ENCODE measurements at regions not wholly inside any gene's neighbourhood (a gene's known extent, or its start where the extent isn't known, plus 50 kb on each side); places are given as distances from the start of the nearest gene placed in this dataset.

DNA sequence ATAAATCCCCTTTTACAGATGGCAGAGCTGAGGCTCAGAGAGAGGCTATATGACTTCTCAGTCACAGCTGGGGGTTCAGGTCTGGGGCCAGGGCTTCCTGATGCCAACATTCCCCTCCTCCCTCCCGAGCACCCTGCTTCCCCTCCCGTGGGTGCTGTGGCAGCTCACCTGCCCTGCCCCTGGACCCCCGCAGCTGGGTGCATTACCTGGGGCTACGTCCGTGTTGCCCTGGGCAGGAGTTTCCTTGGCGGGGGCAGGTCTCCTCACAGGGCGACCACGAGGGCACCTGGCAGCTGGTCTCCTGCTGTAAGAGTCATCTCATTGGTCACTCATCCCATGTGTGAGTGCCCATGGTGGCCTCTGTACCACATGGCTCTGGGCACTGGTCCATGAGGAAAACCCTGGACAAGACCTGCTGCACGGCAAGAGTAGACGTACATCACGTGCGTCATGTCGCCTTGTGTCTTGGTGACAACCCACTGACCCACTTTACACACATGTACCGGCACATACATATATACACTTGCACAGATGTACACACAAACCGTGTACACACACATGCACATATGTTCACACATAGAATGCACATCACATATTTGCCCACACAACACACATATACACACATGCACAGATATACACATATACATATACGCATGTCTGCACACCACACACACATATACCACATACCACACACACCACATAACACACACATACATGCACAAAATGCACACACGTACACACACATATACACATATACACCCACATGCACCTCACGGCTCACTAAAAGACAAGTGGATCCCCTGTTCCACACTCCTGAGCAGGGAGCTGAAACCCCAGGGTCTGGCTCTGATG, 134.0 kb downstream of the FOXL1 start:
- DNase-seq: no peak

DNA sequence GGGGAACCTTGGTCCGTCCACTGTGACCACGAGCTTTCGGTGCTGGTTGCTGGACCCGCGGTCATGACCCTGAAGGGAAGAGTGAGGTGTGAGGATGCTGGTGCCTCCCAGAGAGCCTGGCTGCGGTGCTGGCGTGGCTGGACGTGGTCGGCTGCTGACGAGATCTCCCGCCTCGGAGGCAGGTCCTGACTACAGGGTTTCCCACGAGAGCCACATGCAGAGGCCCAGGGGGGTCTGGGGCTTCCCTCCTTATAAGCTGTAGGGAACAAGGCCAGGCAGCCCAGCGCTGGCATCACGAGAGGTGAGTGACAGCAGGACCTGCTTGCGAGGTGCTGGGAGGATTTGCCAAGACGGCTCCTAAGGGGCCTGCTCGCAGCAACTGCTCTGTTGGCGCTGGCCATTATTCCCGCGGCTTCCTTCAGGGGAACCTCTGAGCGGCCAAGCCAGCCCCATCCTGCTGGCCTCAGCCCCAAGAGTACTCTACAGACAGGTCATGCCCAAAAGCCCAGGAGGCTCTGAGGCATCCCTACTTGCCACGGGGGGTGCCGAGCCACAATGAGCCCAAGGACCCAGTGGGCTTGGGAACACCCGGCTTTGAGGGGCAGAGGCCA, 134.8 kb downstream of the FOXL1 start:
- H3K9ac ChIP-seq (ENCODE audit: low read length in 3 of 3): no peak overlapping the region
- DNase-seq (no peak), FAIRE-seq (no peak)
- intact Hi-C loops (cut with DNase I): no loop called here
- no peak overlapping the region for H3K27ac ChIP-seq (ENCODE audit: low read depth in 2 of 2, low read length in 2 of 2)
- no peak overlapping the region for H3K4me3 ChIP-seq (ENCODE audit: low read length in 3 of 3)
- no peaks in the 10 kb centered on the region for H3K4me1 ChIP-seq (ENCODE audit: control insufficient read depth in 2 of 3, insufficient read depth in 2 of 3, low read depth in 1 of 3, low read length in 3 of 3)
- H3K27me3 ChIP-seq (ENCODE audit: control insufficient read depth, insufficient read depth, low read length): no peaks in the 10 kb centered on the region
- TF ChIP-seq, protein P1, sequence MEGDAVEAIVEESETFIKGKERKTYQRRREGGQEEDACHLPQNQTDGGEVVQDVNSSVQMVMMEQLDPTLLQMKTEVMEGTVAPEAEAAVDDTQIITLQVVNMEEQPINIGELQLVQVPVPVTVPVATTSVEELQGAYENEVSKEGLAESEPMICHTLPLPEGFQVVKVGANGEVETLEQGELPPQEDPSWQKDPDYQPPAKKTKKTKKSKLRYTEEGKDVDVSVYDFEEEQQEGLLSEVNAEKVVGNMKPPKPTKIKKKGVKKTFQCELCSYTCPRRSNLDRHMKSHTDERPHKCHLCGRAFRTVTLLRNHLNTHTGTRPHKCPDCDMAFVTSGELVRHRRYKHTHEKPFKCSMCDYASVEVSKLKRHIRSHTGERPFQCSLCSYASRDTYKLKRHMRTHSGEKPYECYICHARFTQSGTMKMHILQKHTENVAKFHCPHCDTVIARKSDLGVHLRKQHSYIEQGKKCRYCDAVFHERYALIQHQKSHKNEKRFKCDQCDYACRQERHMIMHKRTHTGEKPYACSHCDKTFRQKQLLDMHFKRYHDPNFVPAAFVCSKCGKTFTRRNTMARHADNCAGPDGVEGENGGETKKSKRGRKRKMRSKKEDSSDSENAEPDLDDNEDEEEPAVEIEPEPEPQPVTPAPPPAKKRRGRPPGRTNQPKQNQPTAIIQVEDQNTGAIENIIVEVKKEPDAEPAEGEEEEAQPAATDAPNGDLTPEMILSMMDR (IDR thresholded peaks at IDR 0.05; ENCODE audit: borderline replicate concordance, extremely low read depth, insufficient read depth): no peak
- no peaks in the 10 kb centered on the region for H3K36me3 ChIP-seq (ENCODE audit: control insufficient read depth in 2 of 3, insufficient read depth in 3 of 3, low read length in 3 of 3)
- H3K9me3 ChIP-seq (ENCODE audit: control insufficient read depth in 2 of 3, insufficient read depth in 1 of 3, low read length in 3 of 3): no peaks in the 10 kb centered on the region

More for the DNA sequence above, 134.0 kb downstream of the FOXL1 start:
- intact Hi-C loops (cut with DNase I): no loop called here
- Histone ChIP-seq H3K27ac (ENCODE audit: low read depth in 2 of 2, low read length in 2 of 2) (no peak overlapping the region), H3K4me3 (ENCODE audit: low read length in 3 of 3) (no peak overlapping the region), H3K9me3 (ENCODE audit: control insufficient read depth in 2 of 3, insufficient read depth in 1 of 3, low read length in 3 of 3) (no peaks in the 10 kb centered on the region), H3K36me3 (ENCODE audit: control insufficient read depth in 2 of 3, insufficient read depth in 3 of 3, low read length in 3 of 3) (no peaks in the 10 kb centered on the region), H3K4me1 (ENCODE audit: control insufficient read depth in 2 of 3, insufficient read depth in 2 of 3, low read depth in 1 of 3, low read length in 3 of 3) (no peaks in the 10 kb centered on the region), H3K9ac (ENCODE audit: low read length in 3 of 3) (no peak overlapping the region), H3K27me3 (ENCODE audit: control insufficient read depth, insufficient read depth, low read length) (no peaks in the 10 kb centered on the region)
- TF ChIP-seq, protein P1 (IDR thresholded peaks at IDR 0.05; ENCODE audit: borderline replicate concordance, extremely low read depth, insufficient read depth): no peak
- no peak for FAIRE-seq

DNA sequence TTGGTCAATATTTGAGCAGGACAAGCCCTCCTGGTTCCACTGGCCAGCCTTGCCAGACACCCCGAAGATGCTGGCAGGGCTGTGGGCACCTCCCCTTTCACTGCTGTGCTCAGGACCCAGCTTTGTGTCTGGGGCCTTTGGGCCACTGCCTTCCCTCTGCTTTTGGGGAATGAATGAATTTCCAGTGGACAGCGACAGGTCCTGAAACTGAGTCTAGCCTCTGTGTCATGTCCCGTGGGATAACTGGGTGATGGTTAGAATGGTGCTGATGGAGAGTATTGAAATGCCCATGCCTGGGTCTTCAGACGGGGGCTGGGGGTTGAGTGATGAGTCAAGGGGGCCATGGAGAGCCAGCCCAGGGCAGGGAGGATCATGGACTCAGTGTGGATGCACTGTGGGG, 135.8 kb downstream of the FOXL1 start:
- H3K4me3 ChIP-seq (ENCODE audit: low read length in 3 of 3): no peak overlapping the region
- no peaks in the 10 kb centered on the region for H3K4me1 ChIP-seq (ENCODE audit: control insufficient read depth in 2 of 3, insufficient read depth in 2 of 3, low read depth in 1 of 3, low read length in 3 of 3)
- peak in 2 of 5 donors; percentile 19 to 57 for DNase-seq
- TF ChIP-seq, protein P1 (IDR thresholded peaks at IDR 0.05; ENCODE audit: borderline replicate concordance, extremely low read depth, insufficient read depth): no peak
- H3K27ac ChIP-seq (ENCODE audit: low read depth in 2 of 2, low read length in 2 of 2): no peak overlapping the region
- no peaks in the 10 kb centered on the region for H3K36me3 ChIP-seq (ENCODE audit: control insufficient read depth in 2 of 3, insufficient read depth in 3 of 3, low read length in 3 of 3)
- intact Hi-C loops (cut with DNase I): no loop called here
- FAIRE-seq: no peak
- no peak overlapping the region for H3K9ac ChIP-seq (ENCODE audit: low read length in 3 of 3)
- H3K9me3 ChIP-seq (ENCODE audit: control insufficient read depth in 2 of 3, insufficient read depth in 1 of 3, low read length in 3 of 3): no peaks in the 10 kb centered on the region
- H3K27me3 ChIP-seq (ENCODE audit: control insufficient read depth, insufficient read depth, low read length): no peaks in the 10 kb centered on the region

All from kidney (tissue), 13 donors.